ENCODE measurements at regions not wholly inside any gene's neighbourhood (a gene's known extent, or its start where the extent isn't known, plus 50 kb on each side); places are given as distances from the start of the nearest gene placed in this dataset.

- DNase-seq: no peak
Measured at GRCh38 chr4:145346081-145346480, 135.6 kb upstream of the SMAD1 start.

- no peak for DNase-seq
Measured at GRCh38 chr4:145345401-145345800, 136.3 kb upstream of the SMAD1 start.

- DNase-seq: no peak
Measured at GRCh38 chr4:145341381-145341780, 140.3 kb upstream of the SMAD1 start.

DNA sequence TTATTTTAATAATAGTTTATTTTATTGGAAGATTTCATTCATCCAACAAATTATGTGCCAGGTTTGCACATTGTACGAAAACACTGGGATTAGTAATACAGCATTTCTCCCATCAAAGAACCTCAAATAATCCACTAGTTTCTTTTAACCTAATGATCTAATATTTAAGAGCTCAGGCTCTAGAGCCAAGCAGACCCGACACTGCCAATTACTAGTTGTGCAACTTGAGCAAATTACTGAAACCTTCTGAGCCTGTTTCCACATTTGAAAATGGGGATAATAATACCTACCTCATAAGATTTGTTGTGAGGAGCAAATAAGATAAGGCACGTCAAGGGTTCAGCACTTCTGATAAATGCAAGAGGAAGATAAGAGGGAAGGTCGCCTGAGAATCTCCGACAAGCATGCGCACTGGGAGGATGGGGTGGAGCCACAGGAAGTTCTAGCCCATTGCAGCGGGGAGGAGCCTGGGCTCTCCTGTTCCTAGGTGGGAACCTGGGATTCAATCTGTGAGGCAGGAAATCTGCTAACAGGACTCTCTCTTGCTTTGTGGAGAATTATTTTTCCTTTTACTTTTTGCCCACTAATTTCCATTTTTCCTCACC lies 141.5 kb upstream of the SMAD1 start:
- no peak for DNase-seq

DNA sequence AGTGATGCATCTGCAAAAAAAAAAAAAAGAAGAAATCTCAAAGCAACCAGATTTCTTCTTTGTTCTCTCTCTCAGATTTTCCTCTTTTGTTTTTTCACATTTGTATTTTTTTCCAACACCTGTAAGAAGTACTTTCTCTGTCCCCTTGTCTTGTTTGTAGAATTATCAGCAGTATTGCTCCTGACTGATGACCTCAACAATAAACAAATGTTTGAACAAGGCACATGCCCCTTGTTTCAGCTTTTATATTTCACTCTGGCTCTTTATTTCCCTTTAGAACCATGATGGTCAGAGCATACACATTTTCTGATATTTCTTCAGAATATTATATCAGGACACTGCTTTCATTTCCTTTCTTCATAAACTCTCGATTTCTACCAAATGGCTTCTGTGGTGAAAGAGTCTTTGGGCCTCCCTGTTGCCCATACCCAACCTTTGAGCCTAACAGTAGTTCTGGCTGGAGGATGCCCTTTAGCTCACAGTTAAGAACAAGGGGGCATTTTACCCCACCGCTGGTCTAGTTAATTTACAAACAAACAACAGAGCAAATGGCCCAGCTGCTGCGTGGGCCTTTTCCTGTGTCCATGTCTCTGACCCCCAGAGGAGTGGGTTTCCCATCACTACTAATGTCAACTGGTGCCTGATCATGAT lies 142.5 kb upstream of the SMAD1 start:
- no peak for DNase-seq

DNA sequence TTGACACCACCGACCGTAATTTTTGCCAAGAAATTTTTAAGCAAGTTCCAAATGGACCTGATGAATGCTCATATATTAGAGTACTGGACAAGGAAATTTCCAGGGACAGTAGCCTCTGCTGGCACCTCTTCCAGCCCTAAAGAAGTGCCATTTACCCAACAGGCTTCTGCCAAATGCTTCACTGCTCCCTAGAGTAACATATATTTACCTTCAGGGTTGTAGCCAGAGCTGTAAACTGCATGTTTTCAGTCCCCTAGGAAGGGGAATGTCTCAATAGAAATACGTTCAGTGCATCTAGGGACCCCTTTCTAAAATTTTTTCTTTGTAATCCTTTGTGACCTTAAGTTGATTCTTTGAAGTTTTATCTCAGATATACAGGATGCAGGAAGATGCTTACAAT lies 143.1 kb upstream of the SMAD1 start:
- DNase-seq: no peak

- DNase-seq: no peak
Measured at GRCh38 chr4:145337391-145337790, 144.3 kb upstream of the SMAD1 start.

GRCh38 chr4:145333786-145334185 lies 147.9 kb upstream of the SMAD1 start:
- peak; percentile 29 to 39 for DNase-seq

GRCh38 chr4:145326491-145326890 lies 146.1 kb upstream of the OTUD4 start:
- no peak for DNase-seq

DNA sequence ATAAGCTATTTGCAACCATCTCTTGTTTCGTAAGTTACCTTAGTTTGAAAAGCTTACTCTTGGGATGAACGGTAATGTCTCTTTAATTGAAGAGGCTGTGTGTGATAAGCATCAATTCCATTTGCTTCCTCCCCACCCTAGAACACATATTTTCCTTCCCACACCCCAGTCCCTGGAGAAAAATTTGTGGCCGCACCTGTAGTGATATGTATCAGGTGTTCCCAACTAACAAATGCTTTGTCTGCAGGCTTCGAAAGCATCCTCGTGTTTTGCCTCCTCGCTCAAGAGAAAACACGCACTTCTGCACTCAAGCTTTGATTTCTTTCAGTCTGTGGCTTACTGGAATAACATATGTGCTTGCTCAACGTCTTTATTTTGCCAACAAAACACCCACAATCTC lies 143.8 kb upstream of the OTUD4 start:
- DNase-seq: peak; percentile 28 to 50

GRCh38 chr4:145320294-145320693 lies 139.9 kb upstream of the OTUD4 start:
- DNase-seq: no peak

GRCh38 chr4:145319751-145320150 lies 139.4 kb upstream of the OTUD4 start:
- DNase-seq: peak in 1 of 2 experiments; percentile 26

DNA sequence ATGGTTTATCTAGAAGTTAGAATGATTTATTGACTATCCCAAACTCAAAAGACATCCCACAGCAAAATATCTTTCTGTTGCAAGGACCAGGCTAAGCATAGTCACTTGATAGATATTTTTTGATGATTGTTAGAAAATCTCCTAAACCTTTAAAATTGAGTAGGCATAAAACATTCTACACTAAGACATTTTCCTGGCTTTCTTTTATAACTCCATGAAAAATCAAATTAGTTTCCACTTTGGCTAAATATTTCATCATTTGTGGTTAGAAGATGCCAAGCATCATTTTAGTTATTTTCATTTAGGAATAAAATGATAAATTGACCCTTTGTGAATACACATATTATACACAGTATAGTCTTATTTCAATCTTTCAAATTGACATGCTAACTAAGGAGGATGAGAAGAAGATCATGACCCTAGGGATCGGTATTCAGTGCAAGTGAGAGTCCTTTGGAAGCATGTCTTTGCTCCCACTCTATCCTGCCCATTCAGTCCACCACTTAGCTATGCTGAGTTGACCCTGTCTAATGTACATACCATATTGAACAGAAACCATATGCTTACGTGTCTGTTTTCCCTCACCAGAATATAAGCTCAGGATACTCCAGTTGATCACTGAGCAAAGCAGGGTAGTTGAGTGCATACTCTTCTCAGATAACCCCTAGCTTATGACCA lies 136.6 kb upstream of the OTUD4 start:
- no peak for DNase-seq

- no peak for DNase-seq
Measured at GRCh38 chr4:145315811-145316225, 135.4 kb upstream of the OTUD4 start.

DNA sequence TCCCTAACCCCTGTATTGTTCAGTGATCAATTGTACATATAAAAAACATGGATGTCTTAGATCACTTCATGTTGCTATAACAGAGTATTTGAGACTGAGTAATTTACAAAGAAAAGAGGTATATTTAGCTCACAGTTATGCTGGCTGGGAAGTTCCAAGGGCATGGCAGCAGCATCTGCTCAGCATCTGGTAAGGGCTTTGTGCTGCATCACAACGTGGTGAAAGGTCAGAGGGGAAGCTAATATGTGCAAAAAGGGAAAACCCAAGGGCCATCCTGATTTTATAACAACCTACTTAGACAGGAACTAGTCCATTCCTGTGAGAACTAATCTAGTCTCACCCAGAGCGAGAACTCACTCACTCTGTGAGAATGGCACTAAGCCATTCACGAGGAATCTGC lies 128.2 kb upstream of the OTUD4 start:
- no peak for DNase-seq

DNA sequence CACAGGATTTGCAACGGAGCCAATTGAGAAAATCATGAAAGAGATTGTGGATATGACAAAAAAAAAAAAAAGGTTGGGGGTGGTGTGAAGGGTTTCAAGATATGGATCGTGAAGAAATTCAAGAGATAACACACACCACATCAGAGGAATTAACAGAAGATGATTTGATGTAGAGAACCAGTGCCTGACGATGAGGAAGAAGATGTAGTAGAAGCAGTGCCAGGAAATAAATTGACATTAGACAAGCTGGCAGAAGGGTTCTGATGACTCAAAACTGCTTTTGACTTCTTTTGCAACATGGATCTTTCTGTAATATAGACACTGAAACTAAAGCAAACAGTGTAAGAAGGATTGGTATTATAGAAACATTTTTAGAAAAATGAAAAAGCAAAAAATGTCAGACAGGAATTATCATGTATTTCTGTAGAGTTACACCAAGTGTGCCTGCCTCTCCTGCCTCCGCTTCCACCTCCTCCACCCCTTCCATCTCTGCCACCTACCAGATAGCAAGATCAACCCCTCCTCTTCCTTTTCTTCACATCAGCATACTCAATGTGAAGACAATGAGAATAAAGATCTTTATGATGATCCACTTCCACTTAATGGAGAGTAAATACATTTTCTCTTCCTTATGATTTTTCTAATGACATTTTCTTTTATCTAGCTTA lies 127.5 kb upstream of the OTUD4 start:
- no peak for DNase-seq

DNA sequence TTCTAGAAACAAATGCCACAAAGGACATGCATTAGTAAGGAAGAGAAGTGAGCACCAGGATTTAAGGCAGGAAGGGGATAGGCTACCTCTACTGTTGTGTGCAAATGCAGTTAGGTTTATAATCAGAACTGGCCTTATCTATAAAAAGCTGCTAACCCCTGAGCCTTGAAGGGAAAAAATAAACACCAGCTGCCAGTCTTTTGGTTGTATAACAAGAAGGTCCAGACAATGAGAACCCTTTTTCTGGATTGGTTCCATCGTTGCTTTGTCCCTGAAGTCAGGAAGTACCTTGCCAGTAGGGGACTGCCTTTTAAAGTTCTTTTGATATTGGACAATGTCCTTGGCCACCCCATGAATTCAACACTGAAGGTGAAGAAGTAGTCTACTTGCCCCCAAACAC lies 126.7 kb upstream of the OTUD4 start:
- DNase-seq: no peak

DNA sequence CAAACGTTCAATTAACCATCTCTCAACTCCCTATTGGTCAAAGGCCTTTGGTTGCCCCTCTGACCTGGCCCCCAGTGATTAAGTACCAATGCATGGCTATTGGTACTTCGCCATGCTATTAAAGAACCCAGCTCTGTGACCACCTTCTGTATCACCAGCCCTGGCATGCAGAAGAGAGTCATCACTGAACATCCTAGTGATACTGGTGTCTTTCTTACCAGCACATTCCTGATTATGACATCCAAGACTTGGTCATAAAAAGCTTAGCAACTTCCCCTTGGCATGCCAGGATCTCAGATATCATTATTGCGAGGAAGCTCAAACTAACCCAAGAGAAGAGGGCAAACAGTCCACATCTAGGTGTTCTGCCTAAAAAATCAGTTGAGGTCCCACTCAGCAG lies 122.3 kb upstream of the OTUD4 start:
- no peak for DNase-seq

DNA sequence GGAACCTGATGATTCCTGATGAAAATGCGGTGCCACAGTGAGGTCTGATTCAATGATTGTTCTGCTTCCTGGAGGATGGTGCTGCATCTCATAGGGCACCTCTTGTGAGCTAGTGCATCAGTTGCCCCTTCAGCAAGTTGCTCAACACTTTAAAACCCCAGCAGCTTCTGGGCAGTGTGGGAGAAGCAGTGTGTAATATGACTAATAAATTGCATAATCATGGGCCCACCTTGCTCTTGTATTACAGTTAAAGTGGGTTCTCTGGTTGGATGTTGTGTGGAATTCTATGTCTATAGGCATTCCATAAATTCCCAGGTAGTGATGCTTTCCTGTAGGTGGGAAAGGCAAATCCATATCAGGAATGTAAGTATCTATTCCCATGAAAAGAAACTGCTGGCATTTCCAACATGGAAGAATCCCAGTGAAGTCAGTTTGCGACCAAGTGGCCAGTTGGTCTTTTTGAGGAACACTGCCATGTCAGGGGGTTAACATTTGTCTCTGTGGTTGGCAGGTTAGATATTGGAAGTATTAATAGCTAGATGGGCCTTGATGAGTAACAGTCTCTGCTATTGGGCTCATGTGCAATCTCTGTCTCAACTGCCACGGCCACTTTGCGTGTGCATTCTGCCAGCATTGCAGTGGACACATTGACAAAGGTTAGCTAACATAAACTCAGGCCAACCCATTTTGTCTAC lies 121.1 kb upstream of the OTUD4 start:
- no peak for DNase-seq

DNA sequence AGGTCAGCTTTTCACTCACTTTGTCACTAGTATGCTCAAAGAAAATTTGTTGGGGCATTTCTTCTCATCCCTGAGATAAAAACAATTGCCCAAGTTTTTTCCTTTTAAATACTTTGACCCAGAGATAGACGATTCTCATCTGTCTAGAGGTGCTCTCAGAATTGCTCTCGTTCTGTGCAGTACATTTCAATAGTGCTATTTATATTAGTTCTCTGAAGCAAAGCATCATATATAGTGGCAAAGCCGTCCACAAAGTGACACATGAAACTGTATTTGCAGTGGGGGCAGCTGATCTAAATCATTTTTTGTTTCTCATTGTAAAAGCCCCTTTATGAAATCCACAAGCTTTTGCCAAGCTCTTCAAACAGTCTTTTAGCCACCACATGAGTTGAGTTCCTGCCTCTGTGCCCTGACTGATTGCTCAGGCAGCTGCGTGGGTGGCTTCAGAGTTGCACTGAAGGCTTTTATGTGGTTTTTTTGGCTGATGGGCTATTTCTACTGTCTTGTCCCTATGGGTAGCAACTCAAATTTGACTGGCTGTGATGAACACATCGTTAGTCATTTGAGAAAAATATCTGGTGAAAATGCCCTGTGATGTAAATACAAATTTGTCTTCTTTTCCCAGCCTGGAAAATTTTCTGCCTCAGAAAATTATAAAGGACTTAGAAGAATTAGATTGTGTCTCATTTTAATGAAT lies 119.1 kb upstream of the OTUD4 start:
- DNase-seq: no peak

- no peak for DNase-seq
Measured at GRCh38 chr4:145298885-145299284, 118.5 kb upstream of the OTUD4 start.

DNA sequence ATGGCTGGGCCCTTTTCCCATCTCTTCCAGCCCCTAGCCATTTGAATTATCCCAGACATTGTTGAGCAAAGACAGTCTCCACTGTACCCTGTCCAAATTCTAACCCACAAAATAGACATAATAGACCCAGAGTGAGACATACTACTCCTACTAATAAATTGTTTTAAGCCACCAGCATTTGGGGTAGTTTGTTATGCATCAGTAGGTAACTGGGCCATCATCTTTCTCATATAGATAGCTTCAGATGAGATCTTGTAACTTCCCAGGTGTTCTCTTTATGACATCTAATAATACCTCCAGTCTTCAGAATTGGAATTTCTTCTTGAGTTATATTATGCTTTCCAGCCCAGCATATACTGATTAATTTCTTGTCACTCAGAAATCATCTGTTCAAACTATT lies 117.2 kb upstream of the OTUD4 start:
- DNase-seq: no peak

DNA sequence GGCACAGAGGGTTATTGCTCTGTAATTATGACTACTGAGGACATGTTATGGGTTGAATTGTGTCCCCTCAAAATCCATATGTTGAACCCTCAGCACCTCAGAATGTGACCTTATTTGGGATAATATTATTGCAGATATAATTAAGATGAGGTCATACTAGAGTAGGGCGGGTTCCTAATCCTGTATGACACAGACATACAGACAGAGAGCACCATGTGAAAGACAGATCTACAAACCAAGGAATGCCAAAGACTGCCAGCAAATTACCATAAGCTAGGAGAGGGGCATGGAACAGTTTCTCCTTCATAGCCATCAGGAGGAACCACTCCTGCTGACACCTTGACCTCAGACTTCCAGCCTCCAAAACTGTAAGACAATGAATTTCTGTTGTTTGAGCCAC lies 115.2 kb upstream of the OTUD4 start:
- no peak for DNase-seq
